ENCODE measurements at regions not wholly inside any gene's neighbourhood (a gene's known extent, or its start where the extent isn't known, plus 50 kb on each side); places are given as distances from the start of the nearest gene placed in this dataset.
"Not testable (repeated sequence)": the region's sequence is repeated elsewhere in the genome, so short reads cannot be mapped to it uniquely, and the experiment has no call there.

GRCh38 chr4:23161787-23162186 is 469.1 kb downstream of the GBA3 start:
- DNase-seq = no peak

- DNase-seq = no peak
These were observed 460.3 kb downstream of the GBA3 start for GRCh38 chr4:23153076-23153475.

DNA sequence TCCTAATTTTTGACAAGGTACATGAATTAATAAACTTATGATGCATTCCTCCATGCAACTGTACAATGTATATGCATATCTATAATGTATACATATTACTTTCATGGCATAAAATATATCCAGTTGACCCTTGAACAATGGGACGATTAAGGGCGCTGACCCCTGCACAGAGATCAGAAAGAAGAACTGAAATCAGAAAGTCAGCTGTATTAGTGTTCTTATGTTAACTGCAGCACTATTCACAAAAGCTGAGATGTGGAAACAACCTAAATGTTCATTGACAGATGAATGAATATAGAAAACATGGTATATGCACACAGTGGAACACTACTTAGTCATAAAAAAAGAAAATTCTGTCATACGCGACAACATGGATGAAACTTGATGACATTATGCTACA is 457.1 kb downstream of the GBA3 start:
- no peak for DNase-seq

DNA sequence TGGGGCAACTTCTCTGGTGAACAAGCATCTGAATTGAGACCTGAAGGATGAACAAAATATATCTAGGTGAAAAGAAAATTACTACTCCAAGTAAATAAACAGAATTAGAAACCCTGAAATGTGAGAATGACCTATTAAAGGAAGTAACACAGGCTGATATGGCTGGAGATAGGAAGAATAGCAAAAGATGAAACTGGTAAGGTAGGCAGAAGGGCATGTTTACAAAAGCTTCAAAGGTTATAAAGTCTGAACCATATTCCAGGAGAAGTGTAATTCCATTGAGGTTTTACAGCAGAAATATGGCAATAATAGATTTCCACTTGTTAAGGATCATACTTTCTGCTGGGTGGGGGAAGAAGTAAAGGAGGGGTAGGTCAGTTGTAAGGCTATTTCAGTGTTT is 452.0 kb downstream of the GBA3 start:
- DNase-seq = no peak

DNA sequence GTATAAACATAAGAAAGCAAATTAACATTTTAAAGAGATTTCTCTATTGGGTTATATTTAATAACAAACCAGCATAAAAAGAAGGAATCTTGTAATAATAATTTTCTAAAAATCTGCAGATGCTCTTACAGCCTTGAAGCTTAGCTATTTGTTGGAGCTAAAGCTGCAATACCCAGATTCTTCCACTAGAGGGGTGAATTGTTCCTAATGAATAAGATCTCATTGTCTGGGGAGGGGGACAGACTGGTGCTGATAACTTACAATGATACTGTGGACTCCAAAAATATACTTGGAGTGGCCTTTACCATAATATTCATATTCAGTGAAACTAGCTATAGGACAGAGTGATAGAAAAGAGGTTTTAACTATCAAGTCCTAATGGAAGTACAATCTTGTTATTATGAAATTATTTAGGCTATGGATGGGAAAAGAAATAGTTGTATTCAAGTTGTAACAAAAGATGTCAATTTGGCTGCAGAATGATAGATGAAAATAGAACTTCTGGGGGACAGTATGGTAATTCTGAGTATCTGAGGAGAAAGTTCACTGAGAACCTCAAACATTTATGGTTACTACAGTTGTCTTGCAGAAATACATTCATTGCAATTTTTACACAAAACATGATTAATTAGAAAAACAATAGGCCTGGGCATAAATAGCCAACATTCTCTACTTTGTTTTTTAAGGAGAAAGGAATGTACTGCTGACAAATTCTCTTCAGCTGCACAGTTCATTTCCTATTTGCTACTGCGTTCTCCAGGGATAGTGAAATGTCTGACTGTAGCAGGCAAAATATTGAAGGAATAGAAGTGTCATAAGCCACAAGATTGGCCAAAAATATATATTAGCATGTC is 443.3 kb downstream of the GBA3 start:
- DNase-seq = no peak

DNA sequence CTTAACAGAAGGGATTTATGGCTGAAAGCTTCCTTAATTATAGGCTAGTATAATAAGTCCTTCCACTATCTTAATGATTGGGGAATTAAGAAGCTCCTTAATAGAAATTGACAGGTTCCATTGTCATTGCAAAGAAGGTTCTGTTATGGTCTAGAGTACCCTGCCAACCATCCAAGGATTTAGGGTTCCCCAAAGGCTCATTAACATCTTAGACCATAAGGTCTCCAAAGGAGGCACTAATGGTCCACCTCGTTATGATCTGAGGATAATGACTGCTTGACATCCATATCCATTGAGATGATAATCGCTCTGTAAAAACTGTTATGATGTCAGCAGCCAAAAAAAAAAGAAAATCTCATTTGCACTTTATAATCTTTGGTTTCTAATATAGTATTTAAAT is 441.6 kb downstream of the GBA3 start:
- DNase-seq = no peak

- DNase-seq = no peak
These were observed 438.1 kb downstream of the GBA3 start for GRCh38 chr4:23130845-23131244.

- DNase-seq = no peak
These were observed 432.4 kb downstream of the GBA3 start for GRCh38 chr4:23125118-23125517.

GRCh38 chr4:23122666-23123400 is 430.1 kb downstream of the GBA3 start:
- no peak for DNase-seq

GRCh38 chr4:23120374-23120773 is 427.6 kb downstream of the GBA3 start:
- DNase-seq = no peak

DNA sequence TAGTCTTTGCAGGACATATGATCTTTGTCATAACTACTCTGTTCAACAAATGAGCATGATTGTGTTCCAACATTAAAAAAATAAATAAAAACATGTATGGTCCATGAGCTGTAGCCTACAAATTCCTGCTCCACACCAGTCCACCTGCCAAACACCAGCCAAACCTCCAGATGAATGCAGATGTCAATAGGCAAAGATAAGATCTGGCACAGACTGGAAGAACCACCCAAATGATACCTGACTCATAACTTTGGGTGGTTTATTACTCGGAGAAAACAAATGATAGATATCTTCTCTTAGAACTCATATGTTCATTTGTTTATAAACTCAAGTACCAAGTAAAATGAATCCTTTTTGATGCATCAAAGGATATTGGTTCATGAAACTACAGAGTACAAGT is 425.1 kb downstream of the GBA3 start:
- no peak for DNase-seq

DNA sequence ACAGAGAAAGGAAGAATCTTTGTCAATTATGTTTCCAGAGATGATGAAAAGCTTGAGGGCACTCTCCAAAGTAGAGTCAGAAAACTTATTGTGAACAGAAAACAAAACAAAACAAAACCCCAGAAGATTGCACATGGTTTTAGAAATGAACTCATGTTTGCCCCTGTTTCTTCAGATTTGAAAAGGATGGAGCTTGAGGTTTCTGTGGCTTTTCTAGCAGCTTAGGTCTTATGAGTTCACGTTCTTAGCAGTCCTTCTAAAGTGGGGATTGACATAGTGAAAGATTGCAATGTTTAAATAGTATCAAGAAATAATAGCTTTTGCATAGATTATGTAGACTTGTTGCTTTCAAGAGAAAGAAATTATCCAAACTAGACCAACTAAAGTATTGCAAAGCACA is 421.8 kb downstream of the GBA3 start:
- DNase-seq = no peak

DNA sequence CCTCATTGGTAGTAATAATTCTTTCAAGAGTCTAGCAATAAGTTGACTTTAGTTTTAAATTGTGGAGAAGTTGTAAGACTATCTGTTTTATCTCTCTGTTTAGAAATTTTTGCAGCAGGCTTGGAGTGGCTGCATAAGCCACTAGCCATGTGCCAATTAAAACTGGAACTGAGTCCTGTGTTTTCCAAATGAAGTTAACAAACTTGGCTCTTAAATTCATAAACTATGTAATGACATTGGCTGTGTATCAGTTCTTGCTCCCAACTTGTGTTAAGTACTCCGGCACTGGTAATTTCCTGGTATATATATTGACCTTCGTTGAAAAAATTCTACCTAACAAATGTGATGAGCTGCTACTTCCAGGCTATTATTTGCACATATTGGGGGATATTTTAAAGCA is 420.4 kb downstream of the GBA3 start:
- DNase-seq = no peak

GRCh38 chr4:23106516-23106915 is 413.8 kb downstream of the GBA3 start:
- DNase-seq = no peak

GRCh38 chr4:23105759-23106370 is 413.1 kb downstream of the GBA3 start:
- no peak for DNase-seq

- no peak for DNase-seq
These were observed 404.5 kb downstream of the GBA3 start for GRCh38 chr4:23097251-23097650.

GRCh38 chr4:23091711-23092110 is 399.0 kb downstream of the GBA3 start:
- no peak for DNase-seq

DNA sequence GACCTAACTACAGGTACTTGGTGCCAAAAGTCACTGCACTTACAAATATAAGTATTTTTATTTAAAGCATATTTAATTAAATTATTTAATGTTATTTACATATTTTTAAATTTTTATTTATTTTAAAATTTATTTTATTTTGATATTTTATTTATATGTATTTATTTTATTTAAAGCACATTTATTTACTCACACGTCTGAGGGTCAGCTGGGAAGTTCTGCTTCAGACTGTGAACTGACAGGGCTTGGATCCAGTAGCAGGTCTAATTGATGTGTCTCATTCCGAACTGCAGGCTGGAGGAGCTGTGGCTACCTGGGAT is 392.5 kb downstream of the GBA3 start:
- DNase-seq = no peak

DNA sequence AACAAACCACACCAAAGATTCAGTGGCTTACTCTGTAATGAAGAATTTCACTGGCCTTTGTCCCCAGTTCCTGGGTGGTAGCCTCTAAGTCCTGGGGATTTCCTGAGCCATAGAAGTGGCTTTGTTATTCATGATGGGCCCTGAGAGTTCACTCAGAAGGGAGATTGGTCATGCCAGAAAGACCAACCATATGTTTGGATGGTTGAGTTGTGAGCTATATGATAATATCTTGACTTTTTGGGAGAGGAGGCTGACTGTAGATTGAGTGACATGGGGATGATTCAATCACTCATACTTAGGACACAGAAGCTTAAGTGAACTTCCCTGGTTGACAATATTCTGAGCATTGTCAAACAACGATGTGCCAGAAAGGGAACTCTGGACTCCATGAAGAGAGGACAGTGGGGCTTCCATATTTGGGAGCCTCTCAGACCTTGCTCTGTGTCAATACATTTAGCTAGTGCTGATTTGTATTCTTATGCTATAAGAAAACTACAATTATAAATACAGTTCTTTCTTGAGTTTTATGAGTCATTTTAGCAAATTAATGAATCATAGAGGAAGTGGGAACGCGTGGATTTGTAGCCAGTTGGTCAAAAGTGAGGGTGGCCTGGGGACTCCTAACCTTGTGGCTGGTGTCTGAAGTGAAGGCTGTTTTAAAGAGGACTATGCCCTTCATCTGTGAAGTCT is 392.0 kb downstream of the GBA3 start:
- no peak for DNase-seq

GRCh38 chr4:23083391-23083790 is 390.7 kb downstream of the GBA3 start:
- DNase-seq = no peak

DNA sequence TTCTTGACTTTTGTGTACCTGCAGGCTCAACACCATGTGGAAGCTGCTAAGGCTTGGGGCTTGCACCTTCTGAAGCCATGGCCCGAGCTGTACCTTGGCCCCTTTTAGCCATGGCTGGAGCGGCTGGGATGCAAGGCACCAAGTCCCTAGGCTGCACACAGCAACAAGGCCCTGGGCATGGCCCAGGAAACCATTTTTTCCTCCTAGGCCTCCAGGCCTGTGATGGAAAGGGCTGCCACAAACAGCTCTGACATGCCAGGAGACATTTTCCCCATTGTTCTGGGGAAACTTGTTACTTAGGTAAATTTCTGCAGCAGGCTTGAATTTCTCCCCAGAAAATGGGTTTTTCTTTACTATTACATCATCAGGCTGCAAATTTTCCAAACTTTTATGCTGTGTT is 387.4 kb downstream of the GBA3 start:
- not testable (repeated sequence) for DNase-seq

- no peak for DNase-seq
These were observed 378.3 kb downstream of the GBA3 start for GRCh38 chr4:23070848-23071570.

- no peak for DNase-seq
These were observed 376.0 kb downstream of the GBA3 start for GRCh38 chr4:23068756-23069155.
